ENCODE measurements at regions not wholly inside any gene's neighbourhood (a gene's known extent, or its start where the extent isn't known, plus 50 kb on each side); places are given as distances from the start of the nearest gene placed in this dataset.

GRCh38 chr10:85547460-85548023 is 819.1 kb downstream of the GRID1 start:
- Histone ChIP-seq H3K27me3 (no peaks in the 10 kb centered on the region), H3K4me3 (no peak overlapping the region), H3K36me3 (no peaks in the 10 kb centered on the region), H3K9me3 (no peaks in the 10 kb centered on the region), H3K4me1 (no peaks in the 10 kb centered on the region), H3K27ac (no peak overlapping the region)
- DNase-seq (ENCODE audit: low spot score), result no peak
- TF ChIP-seq CTCF (IDR thresholded peaks at IDR 0.05), result no peak

- Histone ChIP-seq H3K36me3 (no peaks in the 10 kb centered on the region), H3K27me3 (no peaks in the 10 kb centered on the region), H3K4me3 (no peak overlapping the region), H3K27ac (no peak overlapping the region), H3K9me3 (no peaks in the 10 kb centered on the region), H3K4me1 (no peaks in the 10 kb centered on the region)
- TF ChIP-seq CTCF (IDR thresholded peaks at IDR 0.05), result peak in 1 of 2 donors; percentile 52
- no peak for DNase-seq (ENCODE audit: low spot score)
Measured at GRCh38 chr10:85548034-85548433, 818.6 kb downstream of the GRID1 start.

All from right atrium auricular region (tissue), 2 donors.